ENCODE measurements at regions not wholly inside any gene's neighbourhood (a gene's known extent, or its start where the extent isn't known, plus 50 kb on each side); places are given as distances from the start of the nearest gene placed in this dataset.

- no peak for TF ChIP-seq POLR2AphosphoS5 (IDR thresholded peaks at IDR 0.05; ENCODE audit: low read depth, low read length)
- TF ChIP-seq REST (IDR thresholded peaks at IDR 0.05; ENCODE audit: insufficient read depth in 1 of 2, low read depth in 2 of 2, low read length in 2 of 2), result no peak
- TF ChIP-seq SIN3A (IDR thresholded peaks at IDR 0.05; ENCODE audit: borderline replicate concordance, insufficient read depth, low read length), result no peak
- no peak for TF ChIP-seq FOXP2 (optimal IDR thresholded peaks at IDR 0.05; ENCODE audit: borderline replicate concordance, extremely low read depth, extremely low read length, insufficient read depth)
- TF ChIP-seq TAF1 (IDR thresholded peaks at IDR 0.05; ENCODE audit: borderline replicate concordance, insufficient read depth, low read length), result no peak
Measured at GRCh38 chr6:47159763-47160162, 117.6 kb upstream of the ADGRF1 start.

- TF ChIP-seq REST (IDR thresholded peaks at IDR 0.05; ENCODE audit: insufficient read depth in 1 of 2, low read depth in 2 of 2, low read length in 2 of 2), result no peak
Measured at GRCh38 chr6:47157653-47158219, 115.6 kb upstream of the ADGRF1 start.

- TF ChIP-seq POLR2AphosphoS5 (IDR thresholded peaks at IDR 0.05; ENCODE audit: low read depth, low read length) (no peak), REST (IDR thresholded peaks at IDR 0.05; ENCODE audit: insufficient read depth in 1 of 2, low read depth in 2 of 2, low read length in 2 of 2) (no peak), FOXP2 (optimal IDR thresholded peaks at IDR 0.05; ENCODE audit: borderline replicate concordance, extremely low read depth, extremely low read length, insufficient read depth) (no peak), TAF1 (IDR thresholded peaks at IDR 0.05; ENCODE audit: borderline replicate concordance, insufficient read depth, low read length) (no peak), SIN3A (IDR thresholded peaks at IDR 0.05; ENCODE audit: borderline replicate concordance, insufficient read depth, low read length) (no peak)
Measured at GRCh38 chr6:47157063-47157462, 114.9 kb upstream of the ADGRF1 start.

- TF ChIP-seq REST (IDR thresholded peaks at IDR 0.05; ENCODE audit: insufficient read depth in 1 of 2, low read depth in 2 of 2, low read length in 2 of 2) (no peak), FOXP2 (optimal IDR thresholded peaks at IDR 0.05; ENCODE audit: borderline replicate concordance, extremely low read depth, extremely low read length, insufficient read depth) (no peak), POLR2AphosphoS5 (IDR thresholded peaks at IDR 0.05; ENCODE audit: low read depth, low read length) (no peak), TAF1 (IDR thresholded peaks at IDR 0.05; ENCODE audit: borderline replicate concordance, insufficient read depth, low read length) (no peak), SIN3A (IDR thresholded peaks at IDR 0.05; ENCODE audit: borderline replicate concordance, insufficient read depth, low read length) (no peak)
Measured at GRCh38 chr6:47156196-47156595, 114.1 kb upstream of the ADGRF1 start.

- TF ChIP-seq FOXP2 (optimal IDR thresholded peaks at IDR 0.05; ENCODE audit: borderline replicate concordance, extremely low read depth, extremely low read length, insufficient read depth) (no peak), POLR2AphosphoS5 (IDR thresholded peaks at IDR 0.05; ENCODE audit: low read depth, low read length) (no peak), SIN3A (IDR thresholded peaks at IDR 0.05; ENCODE audit: borderline replicate concordance, insufficient read depth, low read length) (no peak), TAF1 (IDR thresholded peaks at IDR 0.05; ENCODE audit: borderline replicate concordance, insufficient read depth, low read length) (no peak), REST (IDR thresholded peaks at IDR 0.05; ENCODE audit: insufficient read depth in 1 of 2, low read depth in 2 of 2, low read length in 2 of 2) (no peak)
Measured at GRCh38 chr6:47153404-47153755, 111.2 kb upstream of the ADGRF1 start.
